Natural killer cell (primary cell): ENCODE measurements at regions not wholly inside any gene's neighbourhood (a gene's known extent, or its start where the extent isn't known, plus 50 kb on each side); places are given as distances from the start of the nearest gene placed in this dataset.

Source experiments
- ATAC-seq, 3 donors: fragments of 150-1000 bp in 2 of 3; fragments of 200-7000 bp in 1 of 3; cut with Tn5 transposase; 1 replicate in 1 of 3; 2 replicates in 2 of 3; pipeline ENCODE4 v1.10.0; 2021; ENCODE audit warnings: mild to moderate bottlenecking in 2 of 3, moderate library complexity in 2 of 3
- DNase-seq, 2 donors: peaks; one replicate each; pipeline versions ENCODE4 v3.0.0 to v3.0.0-alpha.2; 2013 to 2021; ENCODE audit warnings: mixed read lengths in 1 of 2
- H3K27ac ChIP-seq: one replicate; pipeline ENCODE4 v1.5.1; 2013; ENCODE audit warnings: mild to moderate bottlenecking, low read length
- H3K27me3 ChIP-seq: one replicate; pipeline ENCODE4 v1.6.1; 2013; ENCODE audit warnings: low read length; ENCODE audit not compliant: control insufficient read depth, insufficient read depth
- H3K36me3 ChIP-seq: one replicate; pipeline ENCODE4 v1.6.1; 2013; ENCODE audit warnings: low read length; ENCODE audit not compliant: control insufficient read depth, insufficient read depth
- H3K4me1 ChIP-seq: one replicate; pipeline ENCODE4 v1.6.1; 2013; ENCODE audit warnings: low read length; ENCODE audit not compliant: control insufficient read depth, insufficient read depth
- H3K4me3 ChIP-seq: one replicate; pipeline ENCODE4 v1.5.1; 2013; ENCODE audit warnings: low read length
- H3K9me3 ChIP-seq: one replicate; pipeline ENCODE4 v1.6.1; 2013; ENCODE audit warnings: low read length; ENCODE audit not compliant: control insufficient read depth, insufficient read depth
- H3K27ac Mint-ChIP-seq, 2 donors: one replicate each; pipeline ENCODE4 v1.8.0; 2022; ENCODE audit warnings: mild to moderate bottlenecking in 2 of 2, mixed read lengths in 2 of 2, moderate library complexity in 1 of 2
- H3K27me3 Mint-ChIP-seq, 2 donors: one replicate each; pipeline ENCODE4 v1.8.0; 2022; ENCODE audit warnings: low read depth in 2 of 2, mixed read lengths in 2 of 2
- H3K36me3 Mint-ChIP-seq: one replicate; pipeline ENCODE4 v1.8.0; 2022; ENCODE audit warnings: mixed read lengths
- H3K4me1 Mint-ChIP-seq, 2 donors: one replicate each; pipeline ENCODE4 v1.8.0; 2022; ENCODE audit warnings: mixed read lengths in 2 of 2
- H3K4me3 Mint-ChIP-seq: one replicate; pipeline ENCODE4 v1.8.0; 2022; ENCODE audit warnings: mild to moderate bottlenecking, moderate library complexity, mixed read lengths
- H3K9me3 Mint-ChIP-seq, 2 donors: one replicate each; pipeline ENCODE4 v1.8.0; 2022; ENCODE audit warnings: mixed read lengths in 2 of 2
- WGBS: methylation state at CpG from one replicate; pipeline ENCODE4 v1.1.7; 2013; ENCODE audit warnings: missing lambda C conversion rate; ENCODE audit not compliant: insufficient coverage; 5-methylcytosine and 5-hydroxymethylcytosine counted together
- intact Hi-C: fragments of 100-400 bp; cut with micrococcal nuclease; formaldehyde crosslinking; loops from one replicate; pipeline ENCODE4 v1.14.2; 2022
- TF ChIP-seq, protein P1 (sequence below): fragments of 200-600 bp; IDR thresholded peaks from one replicate; pipeline ENCODE4 v1.8.0; 2022; ENCODE audit warnings: antibody characterized with exemption

DNA sequence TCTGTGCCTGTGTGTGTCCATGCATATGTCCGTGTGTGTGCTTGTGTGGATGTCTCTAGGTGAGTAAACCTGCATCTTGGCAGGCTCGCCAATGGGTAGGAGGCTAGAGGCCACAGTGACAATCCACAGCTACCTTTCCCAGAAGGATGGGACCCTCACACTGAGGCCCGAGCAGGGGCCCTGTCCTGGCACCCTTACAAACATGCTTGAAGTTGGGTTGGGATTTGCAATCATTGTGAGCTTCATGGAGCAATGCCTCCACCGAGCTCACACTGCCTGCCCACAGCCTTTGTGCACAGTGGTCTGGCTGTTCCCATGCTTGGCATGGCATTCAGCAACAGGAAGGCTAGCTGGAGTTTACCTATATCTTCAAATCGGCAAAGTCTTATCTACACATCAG, 311.1 kb upstream of the IRX1 start:
- H3K4me1 Mint-ChIP-seq = no peaks in the 10 kb centered on the region

GRCh38 chr5:3282841-3283240, 312.8 kb upstream of the IRX1 start:
- H3K27ac ChIP-seq = no peak overlapping the region
- Mint-ChIP-seq H3K9me3 (peaks cover 0 to 3% of the 10 kb centered on the region in 2 donors), H3K4me1 (no peaks in the 10 kb centered on the region), H3K4me3 (no peak overlapping the region), H3K36me3 (no peaks in the 10 kb centered on the region), H3K27ac (no peak overlapping the region), H3K27me3 (no peaks in the 10 kb centered on the region)
- no peaks in the 10 kb centered on the region for H3K4me1 ChIP-seq
- TF ChIP-seq, protein P1, sequence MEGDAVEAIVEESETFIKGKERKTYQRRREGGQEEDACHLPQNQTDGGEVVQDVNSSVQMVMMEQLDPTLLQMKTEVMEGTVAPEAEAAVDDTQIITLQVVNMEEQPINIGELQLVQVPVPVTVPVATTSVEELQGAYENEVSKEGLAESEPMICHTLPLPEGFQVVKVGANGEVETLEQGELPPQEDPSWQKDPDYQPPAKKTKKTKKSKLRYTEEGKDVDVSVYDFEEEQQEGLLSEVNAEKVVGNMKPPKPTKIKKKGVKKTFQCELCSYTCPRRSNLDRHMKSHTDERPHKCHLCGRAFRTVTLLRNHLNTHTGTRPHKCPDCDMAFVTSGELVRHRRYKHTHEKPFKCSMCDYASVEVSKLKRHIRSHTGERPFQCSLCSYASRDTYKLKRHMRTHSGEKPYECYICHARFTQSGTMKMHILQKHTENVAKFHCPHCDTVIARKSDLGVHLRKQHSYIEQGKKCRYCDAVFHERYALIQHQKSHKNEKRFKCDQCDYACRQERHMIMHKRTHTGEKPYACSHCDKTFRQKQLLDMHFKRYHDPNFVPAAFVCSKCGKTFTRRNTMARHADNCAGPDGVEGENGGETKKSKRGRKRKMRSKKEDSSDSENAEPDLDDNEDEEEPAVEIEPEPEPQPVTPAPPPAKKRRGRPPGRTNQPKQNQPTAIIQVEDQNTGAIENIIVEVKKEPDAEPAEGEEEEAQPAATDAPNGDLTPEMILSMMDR = no peak
- H3K27me3 ChIP-seq = no peaks in the 10 kb centered on the region
- H3K4me3 ChIP-seq = no peak overlapping the region
- H3K9me3 ChIP-seq = no peaks in the 10 kb centered on the region
- DNase-seq (no peak), ATAC-seq (no peak)
- H3K36me3 ChIP-seq = no peaks in the 10 kb centered on the region
- intact Hi-C loops = no loop called here
- WGBS = 96% methylated on average over 20 of the region's 20 CpGs

More for the DNA sequence above, 311.1 kb upstream of the IRX1 start:
- TF ChIP-seq, protein P1 = no peak
- Histone ChIP-seq H3K27ac (no peak overlapping the region), H3K36me3 (no peaks in the 10 kb centered on the region), H3K9me3 (no peaks in the 10 kb centered on the region), H3K27me3 (no peaks in the 10 kb centered on the region), H3K4me1 (no peaks in the 10 kb centered on the region), H3K4me3 (no peak overlapping the region)
- peaks cover 2 to 3% of the 10 kb centered on the region in 2 donors for H3K9me3 Mint-ChIP-seq
- no peak overlapping the region for H3K27ac Mint-ChIP-seq
- intact Hi-C loops = no loop called here
- WGBS = 77% methylated on average over 5 of the region's 5 CpGs
- H3K4me3 Mint-ChIP-seq = no peak overlapping the region
- no peaks in the 10 kb centered on the region for H3K36me3 Mint-ChIP-seq
- DNase-seq = no peak
- H3K27me3 Mint-ChIP-seq = no peaks in the 10 kb centered on the region
- no peak for ATAC-seq

GRCh38 chr5:3281366-3281765, 314.3 kb upstream of the IRX1 start:
- Mint-ChIP-seq H3K9me3 (peaks cover 0 to 3% of the 10 kb centered on the region in 2 donors), H3K4me1 (no peaks in the 10 kb centered on the region), H3K27me3 (no peaks in the 10 kb centered on the region), H3K4me3 (no peak overlapping the region), H3K36me3 (no peaks in the 10 kb centered on the region), H3K27ac (no peak overlapping the region)
- H3K36me3 ChIP-seq = no peaks in the 10 kb centered on the region
- 70% methylated on average over 7 of the region's 7 CpGs for WGBS
- no peaks in the 10 kb centered on the region for H3K27me3 ChIP-seq
- peaks cover 5% of the 10 kb centered on the region for H3K9me3 ChIP-seq
- intact Hi-C loops = no loop called here
- ATAC-seq = no peak
- no peaks in the 10 kb centered on the region for H3K4me1 ChIP-seq
- no peak overlapping the region for H3K4me3 ChIP-seq
- H3K27ac ChIP-seq = no peak overlapping the region
- DNase-seq = no peak
- TF ChIP-seq, protein P1 = no peak

DNA sequence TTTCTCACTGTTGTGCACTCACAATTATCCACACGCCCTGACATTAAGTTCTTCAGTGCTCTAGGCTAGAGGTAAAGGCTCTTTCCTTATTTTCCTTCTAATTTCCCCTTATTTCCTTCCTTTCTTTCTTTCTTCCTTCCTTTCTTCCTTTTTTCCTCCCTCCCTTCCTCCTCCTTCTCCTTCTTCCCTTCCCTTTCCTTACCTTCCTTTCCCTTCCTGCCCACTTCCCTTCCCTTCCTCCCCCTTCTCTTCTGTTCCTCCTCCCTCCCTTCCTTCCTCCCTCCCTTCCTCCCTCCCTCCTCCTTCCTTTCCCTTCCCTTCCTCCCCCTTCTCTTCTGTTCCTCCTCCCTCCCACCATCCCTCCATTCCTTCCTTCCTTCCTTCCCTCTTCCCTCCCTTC, 317.0 kb upstream of the IRX1 start:
- Mint-ChIP-seq H3K27ac (no peak overlapping the region), H3K4me3 (no peak overlapping the region), H3K27me3 (no peaks in the 10 kb centered on the region), H3K9me3 (peaks cover 2 to 3% of the 10 kb centered on the region in 2 donors), H3K36me3 (no peaks in the 10 kb centered on the region), H3K4me1 (no peaks in the 10 kb centered on the region)
- Histone ChIP-seq H3K4me1 (no peaks in the 10 kb centered on the region), H3K9me3 (peaks cover 15% of the 10 kb centered on the region), H3K36me3 (no peaks in the 10 kb centered on the region), H3K4me3 (no peak overlapping the region), H3K27me3 (no peaks in the 10 kb centered on the region), H3K27ac (no peak overlapping the region)
- no peak for ATAC-seq
- DNase-seq = no peak
- 45% methylated on average over 1 of the region's 1 CpG for WGBS
- intact Hi-C loops = no loop called here
- TF ChIP-seq, protein P1 = no peak
